ENCODE measurements at regions not wholly inside any gene's neighbourhood (a gene's known extent, or its start where the extent isn't known, plus 50 kb on each side); places are given as distances from the start of the nearest gene placed in this dataset.
"Not testable (repeated sequence)": the region's sequence is repeated elsewhere in the genome, so short reads cannot be mapped to it uniquely, and the experiment has no call there.

GRCh38 chr22:22946131-22946530, 58.5 kb downstream of the IGLL5 start:
- DNase-seq (ENCODE audit: low read depth in 2 of 2) = no peak

GRCh38 chr22:22948651-22949571, 61.3 kb downstream of the IGLL5 start:
- no peak for DNase-seq (ENCODE audit: low read depth in 2 of 2)

GRCh38 chr22:22949953-22950352, 62.3 kb downstream of the IGLL5 start:
- no peak for DNase-seq (ENCODE audit: low read depth in 2 of 2)

GRCh38 chr22:22951035-22951434, 63.4 kb downstream of the IGLL5 start:
- no peak for DNase-seq (ENCODE audit: low read depth in 2 of 2)

- no peak for DNase-seq (ENCODE audit: low read depth in 2 of 2)
Measured at GRCh38 chr22:22952531-22953280, 65.1 kb downstream of the IGLL5 start.

- no peak for DNase-seq (ENCODE audit: low read depth in 2 of 2)
Measured at GRCh38 chr22:22953791-22954190, 66.2 kb downstream of the IGLL5 start.

GRCh38 chr22:22954656-22955055, 67.0 kb downstream of the IGLL5 start:
- peak; percentile 13 to 19 for DNase-seq (ENCODE audit: low read depth in 2 of 2)

- DNase-seq (ENCODE audit: low read depth in 2 of 2) = no peak
Measured at GRCh38 chr22:22955276-22955798, 67.7 kb downstream of the IGLL5 start.

GRCh38 chr22:22955866-22956535, 68.4 kb downstream of the IGLL5 start:
- peak; percentile 44 to 49 for DNase-seq (ENCODE audit: low read depth in 2 of 2)

GRCh38 chr22:22957090-22957489, 69.5 kb downstream of the IGLL5 start:
- no peak for DNase-seq (ENCODE audit: low read depth in 2 of 2)

- no peak for DNase-seq (ENCODE audit: low read depth in 2 of 2)
Measured at GRCh38 chr22:22958621-22959020, 71.0 kb downstream of the IGLL5 start.

GRCh38 chr22:22959147-22959827, 71.7 kb downstream of the IGLL5 start:
- DNase-seq (ENCODE audit: low read depth in 2 of 2) = peak; percentile 56 to 67

- no peak for DNase-seq (ENCODE audit: low read depth in 2 of 2)
Measured at GRCh38 chr22:22960307-22960706, 72.7 kb downstream of the IGLL5 start.

- DNase-seq (ENCODE audit: low read depth in 2 of 2) = no peak
Measured at GRCh38 chr22:22961574-22961973, 74.0 kb downstream of the IGLL5 start.

- no peak for DNase-seq (ENCODE audit: low read depth in 2 of 2)
Measured at GRCh38 chr22:22968366-22968765, 80.8 kb downstream of the IGLL5 start.

- DNase-seq (ENCODE audit: low read depth in 2 of 2) = not testable (repeated sequence)
Measured at GRCh38 chr22:22972605-22973004, 85.0 kb downstream of the IGLL5 start.

GRCh38 chr22:22973336-22973735, 85.7 kb downstream of the IGLL5 start:
- no peak for DNase-seq (ENCODE audit: low read depth in 2 of 2)

- DNase-seq (ENCODE audit: low read depth in 2 of 2) = no peak
Measured at GRCh38 chr22:22974156-22974555, 86.5 kb downstream of the IGLL5 start.

- DNase-seq (ENCODE audit: low read depth in 2 of 2) = no peak
Measured at GRCh38 chr22:22974795-22975580, 87.4 kb downstream of the IGLL5 start.

- no peak for DNase-seq (ENCODE audit: low read depth in 2 of 2)
Measured at GRCh38 chr22:22976033-22976922, 88.7 kb downstream of the IGLL5 start.
